ENCODE measurements at regions not wholly inside any gene's neighbourhood (a gene's known extent, or its start where the extent isn't known, plus 50 kb on each side); places are given as distances from the start of the nearest gene placed in this dataset.
"Not testable (repeated sequence)": the region's sequence is repeated elsewhere in the genome, so short reads cannot be mapped to it uniquely, and the experiment has no call there.

- DNase-seq: no peak
- no peak overlapping the region for H3K27ac ChIP-seq
- H3K4me1 ChIP-seq: no peaks in the 10 kb centered on the region
- intact Hi-C loops (cut with DNase I): no loop called here
- no peaks in the 10 kb centered on the region for H3K27me3 ChIP-seq
- TF ChIP-seq POLR2A (IDR thresholded peaks at IDR 0.05) (no peak), POLR2AphosphoS5 (IDR thresholded peaks at IDR 0.05) (no peak), EP300 (IDR thresholded peaks at IDR 0.05) (no peak), CTCF (IDR thresholded peaks at IDR 0.05) (no peak)
- no peak overlapping the region for H3K4me3 ChIP-seq
- no peaks in the 10 kb centered on the region for H3K36me3 ChIP-seq
- peaks cover 0 to under 1% (median 0%) of the 10 kb centered on the region in 4 donors for H3K9me3 ChIP-seq
- 76 to 97% methylated on average over 3 of the region's 3 CpGs for WGBS, 2 donors
Measured at GRCh38 chr1:198950036-198950435, 311.2 kb downstream of the PTPRC start.

- TF ChIP-seq CTCF (IDR thresholded peaks at IDR 0.05) (no peak), POLR2A (IDR thresholded peaks at IDR 0.05) (no peak), EP300 (IDR thresholded peaks at IDR 0.05) (no peak), POLR2AphosphoS5 (IDR thresholded peaks at IDR 0.05) (no peak)
- Histone ChIP-seq H3K9me3 (peaks cover 0 to 4% (median 0%) of the 10 kb centered on the region in 4 donors), H3K27me3 (no peaks in the 10 kb centered on the region), H3K4me1 (no peaks in the 10 kb centered on the region), H3K36me3 (no peaks in the 10 kb centered on the region), H3K4me3 (no peak overlapping the region), H3K27ac (no peak overlapping the region)
- no peak for DNase-seq
- intact Hi-C loops (cut with DNase I): no loop called here
Measured at GRCh38 chr1:198955085-198955484, 316.2 kb downstream of the PTPRC start.

DNA sequence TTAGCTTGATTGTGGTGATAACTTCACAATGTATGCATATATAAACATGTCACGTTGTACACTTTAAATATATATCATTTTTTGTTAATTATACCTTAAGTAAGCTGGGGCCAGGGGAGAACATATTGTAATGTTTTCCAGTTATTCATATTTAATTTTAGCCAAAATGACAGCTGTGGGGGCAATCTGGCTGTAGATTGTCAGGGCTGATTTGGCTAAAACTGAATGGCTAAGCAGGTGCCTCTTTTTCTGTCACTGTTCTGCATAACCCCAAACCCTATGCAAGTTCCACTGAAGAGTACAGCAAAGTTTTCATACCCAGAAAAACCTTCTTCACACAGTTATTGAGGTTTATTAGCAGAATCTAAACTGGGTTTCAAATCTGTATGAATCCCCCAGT is 318.2 kb downstream of the PTPRC start:
- TF ChIP-seq POLR2AphosphoS5 (IDR thresholded peaks at IDR 0.05) (no peak), EP300 (IDR thresholded peaks at IDR 0.05) (no peak)
- no peaks in the 10 kb centered on the region for H3K36me3 ChIP-seq
- no peaks in the 10 kb centered on the region for H3K27me3 ChIP-seq
- no peaks in the 10 kb centered on the region for H3K4me1 ChIP-seq
- H3K27ac ChIP-seq: no peak overlapping the region
- H3K9me3 ChIP-seq: peaks cover 0 to 4% (median 0%) of the 10 kb centered on the region in 4 donors
- WGBS, 2 donors: 45 to 80% methylated on average over 1 of the region's 1 CpG
- intact Hi-C loops (cut with DNase I): no loop called here
- no peak overlapping the region for H3K4me3 ChIP-seq
- no peak for DNase-seq

- intact Hi-C loops (cut with DNase I): no loop called here
- 66 to 95% methylated on average over 3 of the region's 3 CpGs for WGBS, 2 donors
- TF ChIP-seq CTCF (IDR thresholded peaks at IDR 0.05) (no peak), EP300 (IDR thresholded peaks at IDR 0.05) (no peak), POLR2A (IDR thresholded peaks at IDR 0.05) (no peak), POLR2AphosphoS5 (IDR thresholded peaks at IDR 0.05) (no peak)
Measured at GRCh38 chr1:198959032-198959431, 320.2 kb downstream of the PTPRC start.

DNA sequence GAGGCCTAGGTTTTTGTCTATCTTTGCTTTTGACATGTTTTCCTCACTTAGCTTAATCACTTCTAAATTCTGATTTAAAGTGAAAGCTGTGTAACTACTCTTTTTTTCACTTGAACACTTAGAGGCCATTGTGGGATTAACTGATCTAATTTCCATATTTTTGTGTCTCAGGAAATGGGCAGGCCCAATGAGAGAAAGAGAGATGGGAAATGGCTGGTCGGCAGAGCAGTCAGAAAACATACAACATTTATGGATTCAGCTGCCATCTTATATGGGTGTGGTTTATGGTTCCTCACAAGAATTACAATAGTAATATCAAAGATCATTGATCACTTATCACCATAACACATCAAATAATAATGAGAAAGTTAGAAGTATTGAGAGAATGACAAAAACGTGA is 320.8 kb downstream of the PTPRC start:
- Histone ChIP-seq H3K36me3 (no peaks in the 10 kb centered on the region), H3K27ac (no peak overlapping the region), H3K4me3 (no peak overlapping the region), H3K27me3 (no peaks in the 10 kb centered on the region), H3K4me1 (no peaks in the 10 kb centered on the region), H3K9me3 (peaks cover 0 to 4% (median 0%) of the 10 kb centered on the region in 4 donors)
- 55 to 79% methylated on average over 2 of the region's 2 CpGs for WGBS, 2 donors
- intact Hi-C loops (cut with DNase I): no loop called here
- TF ChIP-seq POLR2AphosphoS5 (IDR thresholded peaks at IDR 0.05) (no peak), EP300 (IDR thresholded peaks at IDR 0.05) (no peak), CTCF (IDR thresholded peaks at IDR 0.05) (no peak), POLR2A (IDR thresholded peaks at IDR 0.05) (no peak)
- no peak for DNase-seq

More at GRCh38 chr1:198959032-198959431, 320.2 kb downstream of the PTPRC start:
- no peaks in the 10 kb centered on the region for H3K36me3 ChIP-seq
- H3K27me3 ChIP-seq: no peaks in the 10 kb centered on the region
- H3K4me1 ChIP-seq: no peaks in the 10 kb centered on the region
- no peak overlapping the region for H3K27ac ChIP-seq
- DNase-seq: no peak
- no peak overlapping the region for H3K4me3 ChIP-seq
- H3K9me3 ChIP-seq: peaks cover 0 to 4% (median 0%) of the 10 kb centered on the region in 4 donors

GRCh38 chr1:198963796-198964195 is 325.0 kb downstream of the PTPRC start:
- H3K9me3 ChIP-seq; H3K36me3 ChIP-seq; H3K4me3 ChIP-seq; H3K27ac ChIP-seq; DNase-seq; intact Hi-C loops (cut with DNase I); H3K4me1 ChIP-seq; H3K27me3 ChIP-seq: not testable (repeated sequence)

Data from sigmoid colon (tissue), 6 donors.